Glutamatergic neuron (in vitro differentiated cells): ENCODE measurements at regions not wholly inside any gene's neighbourhood (a gene's known extent, or its start where the extent isn't known, plus 50 kb on each side); places are given as distances from the start of the nearest gene placed in this dataset.

Experiments
- DNase-seq: peaks from one replicate; pipeline ENCODE4 v3.0.0; 2022
- H3K27ac Mint-ChIP-seq: one replicate; pipeline ENCODE4 v1.8.0; 2020; ENCODE audit warnings: mild to moderate bottlenecking, mixed read lengths, inconsistent platforms; ENCODE audit not compliant: unreplicated experiment
- H3K27me3 Mint-ChIP-seq: one replicate; pipeline ENCODE4 v1.8.0; 2020; ENCODE audit warnings: mild to moderate bottlenecking, moderate library complexity, mixed read lengths, inconsistent platforms; ENCODE audit not compliant: unreplicated experiment
- H3K36me3 Mint-ChIP-seq: one replicate; pipeline ENCODE4 v1.8.0; 2020; ENCODE audit warnings: mild to moderate bottlenecking, mixed read lengths, inconsistent platforms; ENCODE audit not compliant: unreplicated experiment
- H3K4me1 Mint-ChIP-seq: one replicate; pipeline ENCODE4 v1.8.0; 2020; ENCODE audit warnings: mild to moderate bottlenecking, low read depth, mixed read lengths, inconsistent platforms; ENCODE audit not compliant: unreplicated experiment
- H3K4me3 Mint-ChIP-seq: one replicate; pipeline ENCODE4 v1.8.0; 2020; ENCODE audit warnings: mild to moderate bottlenecking, mixed read lengths, inconsistent platforms; ENCODE audit not compliant: unreplicated experiment
- H3K9me3 Mint-ChIP-seq: one replicate; pipeline ENCODE4 v1.8.0; 2020; ENCODE audit warnings: mild to moderate bottlenecking, moderate library complexity, mixed read lengths, inconsistent platforms; ENCODE audit not compliant: unreplicated experiment
- CTCF ChIP-seq: fragments of 200-600 bp; sonication (generic); IDR thresholded peaks from one replicate; pipeline ENCODE4 v1.5.0; 2021; ENCODE audit not compliant: partially characterized antibody, unreplicated experiment

GRCh38 chr6:9766240-9766915, 648.5 kb downstream of the TFAP2A start:
- H3K36me3 Mint-ChIP-seq = peaks cover 4% of the 10 kb centered on the region
- H3K4me3 Mint-ChIP-seq = no peak overlapping the region
- no peaks in the 10 kb centered on the region for H3K4me1 Mint-ChIP-seq
- no peak for DNase-seq
- no peak overlapping the region for H3K27ac Mint-ChIP-seq
- no peaks in the 10 kb centered on the region for H3K27me3 Mint-ChIP-seq
- peaks cover 3% of the 10 kb centered on the region for H3K9me3 Mint-ChIP-seq
- no peak for TF ChIP-seq CTCF

GRCh38 chr6:9761220-9761619, 653.7 kb downstream of the TFAP2A start:
- Mint-ChIP-seq H3K4me3 (no peak overlapping the region), H3K4me1 (no peaks in the 10 kb centered on the region), H3K27me3 (no peaks in the 10 kb centered on the region), H3K36me3 (no peaks in the 10 kb centered on the region), H3K9me3 (no peaks in the 10 kb centered on the region), H3K27ac (no peak overlapping the region)
- no peak for TF ChIP-seq CTCF
- DNase-seq = no peak

GRCh38 chr6:9754515-9754914, 660.4 kb downstream of the TFAP2A start:
- no peak overlapping the region for H3K4me3 Mint-ChIP-seq

GRCh38 chr6:9745966-9746365, 668.9 kb downstream of the TFAP2A start:
- no peaks in the 10 kb centered on the region for H3K36me3 Mint-ChIP-seq
- no peaks in the 10 kb centered on the region for H3K4me1 Mint-ChIP-seq
- no peak overlapping the region for H3K4me3 Mint-ChIP-seq
- H3K27ac Mint-ChIP-seq = no peak overlapping the region
- TF ChIP-seq CTCF = no peak
- H3K9me3 Mint-ChIP-seq = no peaks in the 10 kb centered on the region
- no peaks in the 10 kb centered on the region for H3K27me3 Mint-ChIP-seq
- no peak for DNase-seq

More at GRCh38 chr6:9754515-9754914, 660.4 kb downstream of the TFAP2A start:
- Mint-ChIP-seq H3K4me1 (no peaks in the 10 kb centered on the region), H3K9me3 (no peaks in the 10 kb centered on the region), H3K27me3 (no peaks in the 10 kb centered on the region), H3K27ac (no peak overlapping the region), H3K36me3 (no peaks in the 10 kb centered on the region)
- DNase-seq = no peak
- TF ChIP-seq CTCF = no peak

GRCh38 chr6:9745476-9745875, 669.4 kb downstream of the TFAP2A start:
- TF ChIP-seq CTCF = no peak
- no peak overlapping the region for H3K4me3 Mint-ChIP-seq
- no peak for DNase-seq
- H3K36me3 Mint-ChIP-seq = no peaks in the 10 kb centered on the region
- H3K27me3 Mint-ChIP-seq = no peaks in the 10 kb centered on the region
- no peak overlapping the region for H3K27ac Mint-ChIP-seq
- H3K9me3 Mint-ChIP-seq = no peaks in the 10 kb centered on the region
- H3K4me1 Mint-ChIP-seq = no peaks in the 10 kb centered on the region
